Lung (tissue), 11 donors: ENCODE measurements at regions not wholly inside any gene's neighbourhood (a gene's known extent, or its start where the extent isn't known, plus 50 kb on each side); places are given as distances from the start of the nearest gene placed in this dataset.
"Not testable (repeated sequence)": the region's sequence is repeated elsewhere in the genome, so short reads cannot be mapped to it uniquely, and the experiment has no call there.

Experiments used
- ATAC-seq: fragments of 200-7000 bp; cut with Tn5 transposase; one replicate; pipeline ENCODE4 v1.9.1; 2020; ENCODE audit warnings: moderate number of reproducible peaks; ENCODE audit not compliant: insufficient read depth, low FRiP score
- DNase-seq, 3 donors: peaks; one replicate each; pipeline ENCODE4 v3.0.0-alpha.2; 2013 to 2017
- H3K27ac ChIP-seq, 2 donors: one replicate each; pipeline ENCODE4 v1.5.1; 2013; ENCODE audit warnings: mild to moderate bottlenecking in 2 of 2, moderate library complexity in 2 of 2, control low read depth in 1 of 2, inconsistent platforms in 1 of 2, low read depth in 1 of 2, low read length in 1 of 2
- H3K27me3 ChIP-seq, 3 donors: one replicate each; pipeline ENCODE4 v1.5.1; 2013; ENCODE audit warnings: low read length in 2 of 3; ENCODE audit not compliant: control insufficient read depth in 3 of 3, insufficient read depth in 3 of 3
- H3K36me3 ChIP-seq, 4 donors: one replicate each; pipeline ENCODE4 v1.5.1; 2013; ENCODE audit warnings: low read length in 4 of 4, mild to moderate bottlenecking in 1 of 4, moderate library complexity in 1 of 4; ENCODE audit not compliant: control insufficient read depth in 4 of 4, insufficient read depth in 4 of 4
- H3K4me1 ChIP-seq, 5 donors: one replicate each; pipeline ENCODE4 v1.5.1; 2013; ENCODE audit warnings: low read length in 5 of 5, mild to moderate bottlenecking in 2 of 5, moderate library complexity in 1 of 5; ENCODE audit not compliant: control insufficient read depth in 5 of 5, insufficient read depth in 5 of 5
- H3K4me3 ChIP-seq: one replicate; pipeline ENCODE4 v1.5.1; 2013; ENCODE audit warnings: mild to moderate bottlenecking, control low read depth, moderate library complexity
- H3K9ac ChIP-seq, 2 donors: one replicate each; pipeline ENCODE4 v1.5.1; 2013; ENCODE audit warnings: low read length in 2 of 2, control low read depth in 1 of 2; ENCODE audit not compliant: insufficient read depth in 1 of 2
- H3K9me3 ChIP-seq, 4 donors: one replicate each; pipeline ENCODE4 v1.5.1; 2013; ENCODE audit warnings: low read length in 3 of 4, mild to moderate bottlenecking in 1 of 4, moderate library complexity in 1 of 4; ENCODE audit not compliant: control insufficient read depth in 4 of 4, insufficient read depth in 3 of 4
- CTCF ChIP-seq: IDR thresholded peaks from 2 replicates; pipeline ENCODE4 v1.5.1; 2012; ENCODE audit warnings: mild to moderate bottlenecking; ENCODE audit errors: control extremely low read depth, extremely low read depth
- WGBS, 2 donors: extraction: QIAGEN DNeasy Blood & Tissue Kit; methylation state at CpG; one replicate each; pipeline ENCODE4 v1.1.7; 2013; 5-methylcytosine and 5-hydroxymethylcytosine counted together
- donor health status: control.
- donor health status: control.
- donor health status: Bipolar disorder and iron deficiency.
- donor health status: healthy.
- donor health status: DM: yes; HTN: yes; CAD: no.

- WGBS, 2 donors, result 85 to 87% methylated on average over 5 of the region's 5 CpGs
Observed at GRCh38 chr2:146385031-146385430, 1459.8 kb upstream of the ACVR2A start.

GRCh38 chr2:146376511-146377064 is 1468.2 kb upstream of the ACVR2A start:
- WGBS, 2 donors, result 78 to 93% methylated on average over 4 of the region's 4 CpGs
- no peak overlapping the region for H3K9ac ChIP-seq
- H3K27me3 ChIP-seq, result no peaks in the 10 kb centered on the region
- DNase-seq (no peak), ATAC-seq (no peak)
- no peak overlapping the region for H3K27ac ChIP-seq
- no peaks in the 10 kb centered on the region for H3K4me1 ChIP-seq
- no peak overlapping the region for H3K4me3 ChIP-seq
- no peaks in the 10 kb centered on the region for H3K9me3 ChIP-seq
- TF ChIP-seq CTCF, result no peak
- H3K36me3 ChIP-seq, result no peaks in the 10 kb centered on the region

More at GRCh38 chr2:146385031-146385430, 1459.8 kb upstream of the ACVR2A start:
- H3K9me3 ChIP-seq, result no peaks in the 10 kb centered on the region
- no peak overlapping the region for H3K27ac ChIP-seq
- DNase-seq (no peak), ATAC-seq (no peak)
- no peak for TF ChIP-seq CTCF
- H3K9ac ChIP-seq, result no peak overlapping the region
- no peak overlapping the region for H3K4me3 ChIP-seq
- H3K4me1 ChIP-seq, result peaks cover 0 to 10% (median 0%) of the 10 kb centered on the region in 5 donors
- no peaks in the 10 kb centered on the region for H3K36me3 ChIP-seq
- no peaks in the 10 kb centered on the region for H3K27me3 ChIP-seq

- Histone ChIP-seq H3K27ac (no peak overlapping the region), H3K4me1 (no peaks in the 10 kb centered on the region), H3K9ac (no peak overlapping the region), H3K4me3 (no peak overlapping the region), H3K9me3 (no peaks in the 10 kb centered on the region), H3K36me3 (no peaks in the 10 kb centered on the region), H3K27me3 (no peaks in the 10 kb centered on the region)
- ATAC-seq, result no peak
- WGBS, 2 donors, result 86 to 89% methylated on average over 1 of the region's 1 CpG
- TF ChIP-seq CTCF, result no peak
- DNase-seq, result no peak
Observed at GRCh38 chr2:146374505-146374904, 1470.3 kb upstream of the ACVR2A start.

- not testable (repeated sequence) for H3K4me1 ChIP-seq, H3K27ac ChIP-seq, ATAC-seq, H3K9me3 ChIP-seq, H3K4me3 ChIP-seq, H3K27me3 ChIP-seq, H3K9ac ChIP-seq, H3K36me3 ChIP-seq, DNase-seq
- 95 to 96% methylated on average over 1 of the region's 1 CpG for WGBS, 2 donors
Observed at GRCh38 chr2:146371364-146371763, 1473.5 kb upstream of the ACVR2A start.
